ENCODE measurements at regions not wholly inside any gene's neighbourhood (a gene's known extent, or its start where the extent isn't known, plus 50 kb on each side); places are given as distances from the start of the nearest gene placed in this dataset.

GRCh38 chr10:69732826-69733150 is 68.9 kb upstream of the COL13A1 start:
- H3K4me1 ChIP-seq, result peaks cover 18 to 50% (median 35%) of the 10 kb centered on the region in 4 donors
- no peak for TF ChIP-seq CTCF (IDR thresholded peaks at IDR 0.05)
- no peak for TF ChIP-seq POLR2AphosphoS5 (IDR thresholded peaks at IDR 0.05)

GRCh38 chr10:69733791-69734261 is 67.9 kb upstream of the COL13A1 start:
- peaks cover 18 to 40% (median 30%) of the 10 kb centered on the region in 4 donors for H3K4me1 ChIP-seq
- intact Hi-C loops (cut with DNase I), result no loop called here
- H3K4me3 ChIP-seq, result no peak overlapping the region
- no peaks in the 10 kb centered on the region for H3K36me3 ChIP-seq
- H3K9me3 ChIP-seq, result no peaks in the 10 kb centered on the region
- H3K27me3 ChIP-seq, result no peaks in the 10 kb centered on the region
- H3K27ac ChIP-seq (replicated peaks in 1 of 4), result no peak overlapping the region
- DNase-seq (ENCODE audit: extremely low spot score), result no peak
- 72% methylated on average over 3 of the region's 4 CpGs for WGBS
- no peak for TF ChIP-seq EP300 (IDR thresholded peaks at IDR 0.05)
- TF ChIP-seq CTCF (IDR thresholded peaks at IDR 0.05), result no peak
- no peak for TF ChIP-seq POLR2A (IDR thresholded peaks at IDR 0.05; ENCODE audit: low read depth)
- no peak for TF ChIP-seq POLR2AphosphoS5 (IDR thresholded peaks at IDR 0.05)

More at GRCh38 chr10:69732826-69733150, 68.9 kb upstream of the COL13A1 start:
- Histone ChIP-seq H3K4me3 (no peak overlapping the region), H3K36me3 (no peaks in the 10 kb centered on the region), H3K9me3 (no peaks in the 10 kb centered on the region), H3K27ac (replicated peaks in 1 of 4) (no peak overlapping the region), H3K27me3 (no peaks in the 10 kb centered on the region)
- intact Hi-C loops (cut with DNase I), result no loop called here
- no peak for DNase-seq (ENCODE audit: extremely low spot score)
- 85% methylated on average over 6 of the region's 6 CpGs for WGBS

GRCh38 chr10:69734416-69734796 is 67.3 kb upstream of the COL13A1 start:
- H3K27ac ChIP-seq (replicated peaks in 1 of 4), result no peak overlapping the region
- TF ChIP-seq CTCF (IDR thresholded peaks at IDR 0.05), result no peak
- no peak for TF ChIP-seq EP300 (IDR thresholded peaks at IDR 0.05)
- TF ChIP-seq POLR2AphosphoS5 (IDR thresholded peaks at IDR 0.05), result no peak
- TF ChIP-seq POLR2A (IDR thresholded peaks at IDR 0.05; ENCODE audit: low read depth), result no peak
- no peak for DNase-seq (ENCODE audit: extremely low spot score)
- H3K36me3 ChIP-seq, result no peaks in the 10 kb centered on the region
- peaks cover 18 to 39% (median 28%) of the 10 kb centered on the region in 4 donors for H3K4me1 ChIP-seq
- no peaks in the 10 kb centered on the region for H3K9me3 ChIP-seq
- H3K4me3 ChIP-seq, result no peak overlapping the region
- intact Hi-C loops (cut with DNase I), result no loop called here
- WGBS, result 85% methylated on average over 8 of the region's 8 CpGs
- H3K27me3 ChIP-seq, result no peaks in the 10 kb centered on the region

- intact Hi-C loops (cut with DNase I), result no loop called here
- Histone ChIP-seq H3K4me3 (no peak overlapping the region), H3K27ac (replicated peaks in 1 of 4) (no peak overlapping the region), H3K4me1 (peaks cover 18 to 35% (median 27%) of the 10 kb centered on the region in 4 donors), H3K9me3 (no peaks in the 10 kb centered on the region), H3K36me3 (no peaks in the 10 kb centered on the region), H3K27me3 (no peaks in the 10 kb centered on the region)
- no peak for TF ChIP-seq EP300 (IDR thresholded peaks at IDR 0.05)
- TF ChIP-seq POLR2A (IDR thresholded peaks at IDR 0.05; ENCODE audit: low read depth), result no peak
- TF ChIP-seq CTCF (IDR thresholded peaks at IDR 0.05), result no peak
- no peak for TF ChIP-seq POLR2AphosphoS5 (IDR thresholded peaks at IDR 0.05)
- WGBS, result 86% methylated on average over 7 of the region's 9 CpGs
- DNase-seq (ENCODE audit: extremely low spot score), result no peak
Observed at GRCh38 chr10:69734797-69735468, 66.8 kb upstream of the COL13A1 start.
